SU-DHL-6 (cell line): ENCODE measurements at regions not wholly inside any gene's neighbourhood (a gene's known extent, or its start where the extent isn't known, plus 50 kb on each side); places are given as distances from the start of the nearest gene placed in this dataset.

Source experiments
- EZH2phosphoT487 ChIP-seq: fragments of 200-600 bp; sonication (generic), shearing (Covaris generic); conservative IDR thresholded peaks from 2 replicates; pipeline ENCODE4 v1.6.1; 2018; ENCODE audit warnings: mild to moderate bottlenecking, antibody characterized with exemption, low read length, moderate library complexity, mixed read lengths
- TF ChIP-seq, protein P1 (sequence below): fragments of 200-600 bp; sonication (generic); IDR thresholded peaks from one replicate; pipeline ENCODE4 v1.5.1; 2017; ENCODE audit warnings: antibody characterized with exemption, mild to moderate bottlenecking, low read length, moderate library complexity; ENCODE audit not compliant: insufficient read depth, poor library complexity, severe bottlenecking

DNA sequence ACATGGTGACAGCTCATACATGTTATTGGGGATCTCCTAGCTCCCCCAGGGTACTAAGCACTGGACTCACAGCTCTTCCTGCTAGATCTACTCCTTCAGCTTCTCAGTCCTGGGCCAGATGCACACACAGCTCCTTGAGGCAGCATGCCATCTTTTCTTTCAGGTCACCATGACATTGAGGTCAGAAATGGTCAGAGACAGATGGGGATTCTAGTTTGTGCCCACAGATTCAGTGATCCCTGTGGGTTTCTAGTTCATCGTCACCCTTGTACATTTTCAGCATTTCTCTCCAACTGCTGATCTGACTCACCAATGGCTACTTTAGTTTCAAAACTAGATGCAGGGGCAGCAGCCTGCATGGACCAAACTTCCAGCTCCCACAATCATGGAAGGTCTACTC is 560.7 kb upstream of the PSMD7 start:
- TF ChIP-seq, protein P1, sequence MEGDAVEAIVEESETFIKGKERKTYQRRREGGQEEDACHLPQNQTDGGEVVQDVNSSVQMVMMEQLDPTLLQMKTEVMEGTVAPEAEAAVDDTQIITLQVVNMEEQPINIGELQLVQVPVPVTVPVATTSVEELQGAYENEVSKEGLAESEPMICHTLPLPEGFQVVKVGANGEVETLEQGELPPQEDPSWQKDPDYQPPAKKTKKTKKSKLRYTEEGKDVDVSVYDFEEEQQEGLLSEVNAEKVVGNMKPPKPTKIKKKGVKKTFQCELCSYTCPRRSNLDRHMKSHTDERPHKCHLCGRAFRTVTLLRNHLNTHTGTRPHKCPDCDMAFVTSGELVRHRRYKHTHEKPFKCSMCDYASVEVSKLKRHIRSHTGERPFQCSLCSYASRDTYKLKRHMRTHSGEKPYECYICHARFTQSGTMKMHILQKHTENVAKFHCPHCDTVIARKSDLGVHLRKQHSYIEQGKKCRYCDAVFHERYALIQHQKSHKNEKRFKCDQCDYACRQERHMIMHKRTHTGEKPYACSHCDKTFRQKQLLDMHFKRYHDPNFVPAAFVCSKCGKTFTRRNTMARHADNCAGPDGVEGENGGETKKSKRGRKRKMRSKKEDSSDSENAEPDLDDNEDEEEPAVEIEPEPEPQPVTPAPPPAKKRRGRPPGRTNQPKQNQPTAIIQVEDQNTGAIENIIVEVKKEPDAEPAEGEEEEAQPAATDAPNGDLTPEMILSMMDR: no peak
- TF ChIP-seq EZH2phosphoT487: no peak
